ENCODE measurements at regions not wholly inside any gene's neighbourhood (a gene's known extent, or its start where the extent isn't known, plus 50 kb on each side); places are given as distances from the start of the nearest gene placed in this dataset.

DNA sequence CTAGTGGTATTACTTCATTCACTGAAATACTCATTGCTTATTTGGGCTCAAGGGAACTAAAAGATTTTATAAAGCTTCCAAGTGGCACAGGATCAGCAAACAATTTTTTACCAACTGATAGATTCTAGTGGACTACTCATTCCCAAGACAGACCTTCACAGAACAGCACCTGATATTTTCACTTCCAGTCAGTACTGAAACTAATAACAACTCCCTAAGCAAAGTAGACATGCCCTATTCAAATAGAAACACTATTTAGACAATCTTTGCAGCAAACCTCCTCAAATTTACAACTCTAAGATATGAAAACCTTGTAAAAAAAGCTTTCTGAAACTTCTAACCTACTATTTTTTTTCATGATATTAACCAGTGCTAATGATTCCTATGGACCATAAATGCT is 2345.8 kb downstream of the LRRC4C start:
- TF ChIP-seq, protein P1, sequence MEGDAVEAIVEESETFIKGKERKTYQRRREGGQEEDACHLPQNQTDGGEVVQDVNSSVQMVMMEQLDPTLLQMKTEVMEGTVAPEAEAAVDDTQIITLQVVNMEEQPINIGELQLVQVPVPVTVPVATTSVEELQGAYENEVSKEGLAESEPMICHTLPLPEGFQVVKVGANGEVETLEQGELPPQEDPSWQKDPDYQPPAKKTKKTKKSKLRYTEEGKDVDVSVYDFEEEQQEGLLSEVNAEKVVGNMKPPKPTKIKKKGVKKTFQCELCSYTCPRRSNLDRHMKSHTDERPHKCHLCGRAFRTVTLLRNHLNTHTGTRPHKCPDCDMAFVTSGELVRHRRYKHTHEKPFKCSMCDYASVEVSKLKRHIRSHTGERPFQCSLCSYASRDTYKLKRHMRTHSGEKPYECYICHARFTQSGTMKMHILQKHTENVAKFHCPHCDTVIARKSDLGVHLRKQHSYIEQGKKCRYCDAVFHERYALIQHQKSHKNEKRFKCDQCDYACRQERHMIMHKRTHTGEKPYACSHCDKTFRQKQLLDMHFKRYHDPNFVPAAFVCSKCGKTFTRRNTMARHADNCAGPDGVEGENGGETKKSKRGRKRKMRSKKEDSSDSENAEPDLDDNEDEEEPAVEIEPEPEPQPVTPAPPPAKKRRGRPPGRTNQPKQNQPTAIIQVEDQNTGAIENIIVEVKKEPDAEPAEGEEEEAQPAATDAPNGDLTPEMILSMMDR (IDR thresholded peaks at IDR 0.05; ENCODE audit: poor library complexity, severe bottlenecking): no peak
- no peak for TF ChIP-seq EP300 (conservative IDR thresholded peaks at IDR 0.05; ENCODE audit: poor library complexity, severe bottlenecking)
- TF ChIP-seq RAD21 (conservative IDR thresholded peaks at IDR 0.05): no peak
- TF ChIP-seq SMC3 (conservative IDR thresholded peaks at IDR 0.05; ENCODE audit: poor library complexity): no peak
- TF ChIP-seq POLR2AphosphoS5 (IDR thresholded peaks at IDR 0.05): no peak
- no peak for TF ChIP-seq MXI1 (conservative IDR thresholded peaks at IDR 0.05; ENCODE audit: poor library complexity, severe bottlenecking)
- TF ChIP-seq, protein P2, sequence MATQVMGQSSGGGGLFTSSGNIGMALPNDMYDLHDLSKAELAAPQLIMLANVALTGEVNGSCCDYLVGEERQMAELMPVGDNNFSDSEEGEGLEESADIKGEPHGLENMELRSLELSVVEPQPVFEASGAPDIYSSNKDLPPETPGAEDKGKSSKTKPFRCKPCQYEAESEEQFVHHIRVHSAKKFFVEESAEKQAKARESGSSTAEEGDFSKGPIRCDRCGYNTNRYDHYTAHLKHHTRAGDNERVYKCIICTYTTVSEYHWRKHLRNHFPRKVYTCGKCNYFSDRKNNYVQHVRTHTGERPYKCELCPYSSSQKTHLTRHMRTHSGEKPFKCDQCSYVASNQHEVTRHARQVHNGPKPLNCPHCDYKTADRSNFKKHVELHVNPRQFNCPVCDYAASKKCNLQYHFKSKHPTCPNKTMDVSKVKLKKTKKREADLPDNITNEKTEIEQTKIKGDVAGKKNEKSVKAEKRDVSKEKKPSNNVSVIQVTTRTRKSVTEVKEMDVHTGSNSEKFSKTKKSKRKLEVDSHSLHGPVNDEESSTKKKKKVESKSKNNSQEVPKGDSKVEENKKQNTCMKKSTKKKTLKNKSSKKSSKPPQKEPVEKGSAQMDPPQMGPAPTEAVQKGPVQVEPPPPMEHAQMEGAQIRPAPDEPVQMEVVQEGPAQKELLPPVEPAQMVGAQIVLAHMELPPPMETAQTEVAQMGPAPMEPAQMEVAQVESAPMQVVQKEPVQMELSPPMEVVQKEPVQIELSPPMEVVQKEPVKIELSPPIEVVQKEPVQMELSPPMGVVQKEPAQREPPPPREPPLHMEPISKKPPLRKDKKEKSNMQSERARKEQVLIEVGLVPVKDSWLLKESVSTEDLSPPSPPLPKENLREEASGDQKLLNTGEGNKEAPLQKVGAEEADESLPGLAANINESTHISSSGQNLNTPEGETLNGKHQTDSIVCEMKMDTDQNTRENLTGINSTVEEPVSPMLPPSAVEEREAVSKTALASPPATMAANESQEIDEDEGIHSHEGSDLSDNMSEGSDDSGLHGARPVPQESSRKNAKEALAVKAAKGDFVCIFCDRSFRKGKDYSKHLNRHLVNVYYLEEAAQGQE (IDR thresholded peaks at IDR 0.05; ENCODE audit: borderline replicate concordance): no peak
